Tibial nerve (tissue), 4 donors: ENCODE measurements at regions not wholly inside any gene's neighbourhood (a gene's known extent, or its start where the extent isn't known, plus 50 kb on each side); places are given as distances from the start of the nearest gene placed in this dataset.

Experiments
- EP300 ChIP-seq, 2 donors: sonication (generic); formaldehyde crosslinking; IDR thresholded peaks; one replicate each; pipeline ENCODE4 v1.6.1; 2017; ENCODE audit warnings: antibody characterized with exemption in 2 of 2, mild to moderate bottlenecking in 1 of 2
- POLR2A ChIP-seq, 2 donors: fragments of 450-650 bp; IDR thresholded peaks; one replicate each; pipeline ENCODE4 v1.6.1; 2017; ENCODE audit warnings: antibody characterized with exemption in 2 of 2, mild to moderate bottlenecking in 2 of 2, moderate library complexity in 2 of 2
- TF ChIP-seq, protein P1 (sequence below), 5 experiments: fragments of 200-600 bp in 3 of 5; fragments of 450-650 bp in 2 of 5; sonication (generic) in 3 of 5; IDR thresholded peaks; one replicate each; pipeline ENCODE4 v1.5.1; 2016 to 2019; ENCODE audit warnings: antibody characterized with exemption in 5 of 5, mild to moderate bottlenecking in 3 of 5, moderate library complexity in 2 of 5

DNA sequence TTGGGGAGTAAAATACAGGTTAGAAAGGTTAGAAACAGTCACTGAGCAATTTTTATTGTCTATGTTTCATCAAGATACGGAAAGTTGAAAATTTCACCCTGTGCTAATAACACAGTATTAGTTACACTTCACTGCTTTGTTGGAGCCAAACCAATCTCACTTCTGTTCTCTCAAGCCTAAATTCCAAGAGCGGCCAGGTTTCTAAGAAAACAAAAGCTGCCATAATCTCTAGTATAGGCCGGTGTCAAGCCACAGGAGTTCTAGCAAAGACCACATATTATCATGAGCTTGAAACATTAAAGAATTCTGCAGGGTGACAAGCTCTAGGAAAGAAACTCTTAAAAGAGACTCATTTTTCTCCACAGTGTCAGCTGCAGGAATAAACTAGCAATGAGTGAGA is 128.7 kb downstream of the TXNL1 start:
- TF ChIP-seq, protein P1, sequence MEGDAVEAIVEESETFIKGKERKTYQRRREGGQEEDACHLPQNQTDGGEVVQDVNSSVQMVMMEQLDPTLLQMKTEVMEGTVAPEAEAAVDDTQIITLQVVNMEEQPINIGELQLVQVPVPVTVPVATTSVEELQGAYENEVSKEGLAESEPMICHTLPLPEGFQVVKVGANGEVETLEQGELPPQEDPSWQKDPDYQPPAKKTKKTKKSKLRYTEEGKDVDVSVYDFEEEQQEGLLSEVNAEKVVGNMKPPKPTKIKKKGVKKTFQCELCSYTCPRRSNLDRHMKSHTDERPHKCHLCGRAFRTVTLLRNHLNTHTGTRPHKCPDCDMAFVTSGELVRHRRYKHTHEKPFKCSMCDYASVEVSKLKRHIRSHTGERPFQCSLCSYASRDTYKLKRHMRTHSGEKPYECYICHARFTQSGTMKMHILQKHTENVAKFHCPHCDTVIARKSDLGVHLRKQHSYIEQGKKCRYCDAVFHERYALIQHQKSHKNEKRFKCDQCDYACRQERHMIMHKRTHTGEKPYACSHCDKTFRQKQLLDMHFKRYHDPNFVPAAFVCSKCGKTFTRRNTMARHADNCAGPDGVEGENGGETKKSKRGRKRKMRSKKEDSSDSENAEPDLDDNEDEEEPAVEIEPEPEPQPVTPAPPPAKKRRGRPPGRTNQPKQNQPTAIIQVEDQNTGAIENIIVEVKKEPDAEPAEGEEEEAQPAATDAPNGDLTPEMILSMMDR (IDR thresholded peaks at IDR 0.05): no peak
- TF ChIP-seq EP300 (IDR thresholded peaks at IDR 0.05) (no peak), POLR2A (IDR thresholded peaks at IDR 0.05) (no peak)
